Right cardiac atrium (tissue), 5 donors: ENCODE measurements at regions not wholly inside any gene's neighbourhood (a gene's known extent, or its start where the extent isn't known, plus 50 kb on each side); places are given as distances from the start of the nearest gene placed in this dataset.

Experiments
- ATAC-seq, 2 donors: fragments of 200-7000 bp; cut with Tn5 transposase; one replicate each; pipeline versions ENCODE4 v1.8.0 to v1.9.1; 2020; ENCODE audit warnings: moderate library complexity in 2 of 2, mild to moderate bottlenecking in 1 of 2
- DNase-seq, 3 donors: peaks; one replicate each; pipeline ENCODE4 v3.0.0-alpha.2; 2020
- H3K27ac ChIP-seq: one replicate; pipeline ENCODE4 v1.5.1; 2013; ENCODE audit warnings: mild to moderate bottlenecking, low read length, control low read depth, moderate library complexity
- H3K27me3 ChIP-seq: one replicate; pipeline ENCODE4 v1.6.1; 2013; ENCODE audit not compliant: control insufficient read depth, insufficient read depth
- H3K4me1 ChIP-seq: one replicate; pipeline ENCODE4 v1.6.1; 2013; ENCODE audit warnings: low read length; ENCODE audit not compliant: control insufficient read depth, insufficient read depth
- H3K4me3 ChIP-seq: one replicate; pipeline ENCODE4 v1.5.1; 2013; ENCODE audit warnings: low read length, control low read depth
- H3K9me3 ChIP-seq: one replicate; pipeline ENCODE4 v1.6.1; 2013; ENCODE audit warnings: low read length; ENCODE audit not compliant: control insufficient read depth
- WGBS: extraction: QIAGEN DNeasy Blood & Tissue Kit; methylation state at CpG from one replicate; pipeline ENCODE4 v1.1.7; 2013; 5-methylcytosine and 5-hydroxymethylcytosine counted together
- intact Hi-C, 4 donors: fragments of 100-400 bp; cut with DNase I; formaldehyde crosslinking; loops; one replicate each; pipeline versions ENCODE4 v1.11.0 to v1.14.0; 2022 to 2023
- donor health status: healthy with polysubstance abuse.
- donor health status: DM: no; HTN: yes; CAD: no.
- donor health status: DM: no; HTN: no; CAD: no.
- donor health status: DM: no; HTN: yes; CAD: no; lungs with severe emphysema.
- donor health status: DM: yes; HTN: yes; CAD: no.

- 43% methylated on average over 1 of the region's 1 CpG for WGBS
- no peaks in the 10 kb centered on the region for H3K27me3 ChIP-seq
- no peak overlapping the region for H3K4me3 ChIP-seq
- DNase-seq: no peak
- no peaks in the 10 kb centered on the region for H3K9me3 ChIP-seq
- no peak for ATAC-seq
- no peaks in the 10 kb centered on the region for H3K4me1 ChIP-seq
- H3K27ac ChIP-seq: no peak overlapping the region
- intact Hi-C loops: no loop called here
Measured at GRCh38 chr5:96066386-96066719, 104.7 kb upstream of the ELL2 start.

DNA sequence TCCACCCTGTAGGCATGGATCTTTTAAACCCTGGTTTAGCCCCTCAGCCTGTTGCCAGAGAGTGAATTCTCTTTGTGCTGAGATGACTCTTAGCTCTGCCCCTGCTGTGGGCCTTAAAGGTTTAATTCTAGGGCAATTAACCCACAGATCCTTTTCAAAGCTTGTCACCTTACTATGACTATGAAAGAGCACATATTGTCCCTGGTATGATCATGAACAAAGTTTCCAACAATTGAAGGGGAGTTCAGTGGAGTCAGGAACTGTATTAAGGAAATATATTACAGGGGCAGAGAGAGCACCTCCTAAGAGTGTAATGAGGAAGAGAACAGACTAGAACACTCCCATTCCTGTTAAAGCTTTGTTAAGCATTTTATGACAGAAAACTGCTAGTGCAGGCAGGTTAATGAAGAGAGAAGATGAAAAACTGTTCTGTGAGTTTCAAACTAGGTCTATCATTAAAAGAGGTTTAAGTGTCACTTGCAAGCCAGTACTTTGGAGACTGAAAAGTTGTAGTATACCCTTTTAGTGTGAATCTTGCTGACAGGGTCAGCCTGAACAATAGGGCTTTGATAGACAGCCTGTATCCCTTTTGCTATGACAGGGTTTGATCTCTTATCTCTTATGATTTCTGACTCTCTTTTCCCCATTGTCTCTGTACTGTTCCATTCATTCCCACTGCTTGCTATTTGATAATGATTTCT, 104.2 kb upstream of the ELL2 start:
- ATAC-seq (no peak), DNase-seq (no peak)
- H3K27me3 ChIP-seq: no peaks in the 10 kb centered on the region
- intact Hi-C loops: no loop called here
- H3K4me3 ChIP-seq: no peak overlapping the region
- no peak overlapping the region for H3K27ac ChIP-seq
- H3K4me1 ChIP-seq: no peaks in the 10 kb centered on the region
- H3K9me3 ChIP-seq: no peaks in the 10 kb centered on the region

DNA sequence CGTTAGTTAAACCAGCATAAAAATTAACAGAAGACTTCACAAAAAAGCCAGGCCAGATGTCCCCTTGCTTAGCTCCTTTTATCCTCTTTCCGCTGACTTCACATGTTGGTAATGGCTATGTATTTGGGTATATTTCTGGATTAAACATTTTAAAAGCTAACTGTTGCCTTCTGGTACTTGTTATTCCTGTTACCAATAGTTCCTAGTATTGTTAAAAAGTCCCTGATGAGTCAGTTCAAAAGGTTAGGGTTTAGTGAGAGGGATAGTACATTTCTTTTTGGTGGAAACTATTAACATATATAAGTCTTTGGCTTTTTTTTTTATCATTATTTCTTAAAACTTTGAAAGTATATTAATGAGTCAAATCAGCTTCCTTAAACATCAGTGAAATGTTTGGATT, 103.2 kb upstream of the ELL2 start:
- Histone ChIP-seq H3K4me1 (no peaks in the 10 kb centered on the region), H3K27ac (no peak overlapping the region), H3K9me3 (no peaks in the 10 kb centered on the region), H3K4me3 (no peak overlapping the region), H3K27me3 (no peaks in the 10 kb centered on the region)
- ATAC-seq (no peak), DNase-seq (no peak)
- intact Hi-C loops: no loop called here
- 92% methylated on average over 2 of the region's 2 CpGs for WGBS

DNA sequence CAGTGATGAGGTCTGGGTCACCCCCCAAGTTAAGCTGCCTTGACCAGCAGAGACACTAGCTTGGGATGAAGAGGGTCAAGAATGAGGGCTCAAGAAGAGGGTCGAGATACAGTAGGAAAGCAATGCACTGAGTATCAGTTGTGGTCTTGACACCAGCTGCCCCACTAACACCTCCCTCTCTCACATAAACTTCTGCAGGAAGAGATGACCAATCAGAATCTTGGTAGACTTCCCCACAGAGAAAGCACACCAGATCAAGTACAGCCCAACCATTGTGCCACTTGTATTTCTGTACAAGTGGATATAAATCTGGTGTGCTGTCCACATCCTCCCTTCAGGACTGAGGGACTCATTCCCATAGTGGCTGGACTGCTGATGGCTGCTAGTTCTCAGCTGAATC, 101.2 kb upstream of the ELL2 start:
- no peak for ATAC-seq
- intact Hi-C loops: no loop called here
- DNase-seq: no peak
- H3K27me3 ChIP-seq: no peaks in the 10 kb centered on the region
- H3K4me3 ChIP-seq: no peak overlapping the region
- no peaks in the 10 kb centered on the region for H3K4me1 ChIP-seq
- 88% methylated on average over 1 of the region's 1 CpG for WGBS
- no peaks in the 10 kb centered on the region for H3K9me3 ChIP-seq
- H3K27ac ChIP-seq: no peak overlapping the region

DNA sequence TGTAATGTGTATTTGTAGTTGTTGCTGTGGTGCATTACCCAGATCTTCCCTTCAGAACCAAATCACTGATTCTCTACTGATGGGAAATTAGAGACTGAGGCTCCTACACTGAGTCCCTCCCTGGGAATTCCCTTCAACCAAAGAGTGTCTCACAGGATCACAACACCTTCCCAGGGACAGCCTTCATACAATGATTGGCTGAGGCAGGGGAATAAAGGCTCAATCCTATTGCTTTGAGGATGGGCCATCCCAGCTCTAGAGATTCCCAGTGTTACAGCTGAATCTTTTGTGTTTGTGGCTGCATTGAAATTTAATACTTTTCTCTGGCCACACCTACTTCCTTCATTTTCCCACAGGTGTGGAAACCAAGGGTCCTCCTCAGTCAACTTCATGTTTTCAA, 96.4 kb upstream of the ELL2 start:
- ATAC-seq (no peak), DNase-seq (no peak)
- Histone ChIP-seq H3K4me3 (no peak overlapping the region), H3K9me3 (no peaks in the 10 kb centered on the region), H3K4me1 (no peaks in the 10 kb centered on the region), H3K27me3 (no peaks in the 10 kb centered on the region), H3K27ac (no peak overlapping the region)
- intact Hi-C loops: no loop called here

GRCh38 chr5:96054311-96055030, 92.8 kb upstream of the ELL2 start:
- intact Hi-C loops: no loop called here
- no peak overlapping the region for H3K4me3 ChIP-seq
- no peaks in the 10 kb centered on the region for H3K9me3 ChIP-seq
- H3K27ac ChIP-seq: no peak overlapping the region
- H3K4me1 ChIP-seq: peaks cover 2% of the 10 kb centered on the region
- ATAC-seq (no peak), DNase-seq (no peak)
- no peaks in the 10 kb centered on the region for H3K27me3 ChIP-seq
- 62% methylated on average over 5 of the region's 5 CpGs for WGBS

DNA sequence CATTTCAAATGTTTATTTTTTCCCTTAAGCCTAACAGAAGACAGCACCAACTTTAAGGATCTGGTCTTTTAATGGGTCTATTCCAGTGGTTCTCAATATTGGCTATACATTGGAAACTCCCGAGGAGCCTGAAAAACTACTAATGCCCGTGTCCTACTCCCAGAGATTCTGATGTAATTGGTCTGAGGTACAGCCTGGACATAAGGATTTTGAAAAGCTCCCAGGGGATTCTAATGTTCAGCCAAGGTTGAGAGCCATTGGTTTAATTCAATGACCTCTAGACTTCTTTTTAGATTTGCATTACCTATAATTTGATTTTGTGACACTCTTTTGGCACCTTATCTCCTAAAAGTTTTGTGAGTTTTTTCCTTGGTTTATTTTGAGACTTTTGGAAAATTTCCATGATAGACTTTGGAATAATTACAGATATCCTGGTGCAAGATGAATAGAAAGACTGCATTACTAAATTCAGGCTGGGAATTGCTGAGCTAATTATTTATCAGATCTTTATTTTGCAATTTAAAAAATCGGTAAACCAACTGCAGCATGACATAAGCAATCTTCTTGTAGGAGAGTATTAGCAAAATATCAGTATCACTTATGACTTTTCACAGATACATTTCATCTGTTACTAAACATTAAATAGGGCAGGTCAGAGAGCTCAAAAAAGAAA, 91.5 kb upstream of the ELL2 start:
- intact Hi-C loops: no loop called here
- Histone ChIP-seq H3K4me1 (peaks cover 2% of the 10 kb centered on the region), H3K9me3 (no peaks in the 10 kb centered on the region), H3K4me3 (no peak overlapping the region), H3K27me3 (no peaks in the 10 kb centered on the region), H3K27ac (no peak overlapping the region)
- ATAC-seq (no peak), DNase-seq (no peak)
- WGBS: 75% methylated on average over 3 of the region's 3 CpGs

DNA sequence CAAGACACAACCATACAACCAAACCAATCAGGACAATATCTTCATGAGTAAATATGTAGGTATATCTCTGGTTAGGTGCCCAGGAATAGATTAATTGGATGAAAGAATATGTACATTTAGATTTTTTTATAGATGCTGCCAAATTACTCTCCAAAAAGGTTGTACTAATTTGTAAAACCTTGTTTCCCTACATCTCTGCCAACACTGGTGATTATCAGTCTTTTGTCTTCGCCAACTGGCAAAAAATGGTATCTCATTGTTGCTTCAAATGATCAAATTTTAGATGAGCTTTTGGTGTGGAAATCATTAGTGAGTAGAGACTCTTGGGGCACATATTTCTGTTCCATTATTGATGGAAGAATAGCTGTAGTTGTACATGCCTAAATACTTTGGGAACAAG, 90.7 kb upstream of the ELL2 start:
- H3K27ac ChIP-seq: no peak overlapping the region
- ATAC-seq: no peak
- H3K9me3 ChIP-seq: no peaks in the 10 kb centered on the region
- H3K27me3 ChIP-seq: no peaks in the 10 kb centered on the region
- intact Hi-C loops: no loop called here
- H3K4me3 ChIP-seq: no peak overlapping the region
- H3K4me1 ChIP-seq: peaks cover 2% of the 10 kb centered on the region
- no peak for DNase-seq
- 97% methylated on average over 1 of the region's 1 CpG for WGBS

DNA sequence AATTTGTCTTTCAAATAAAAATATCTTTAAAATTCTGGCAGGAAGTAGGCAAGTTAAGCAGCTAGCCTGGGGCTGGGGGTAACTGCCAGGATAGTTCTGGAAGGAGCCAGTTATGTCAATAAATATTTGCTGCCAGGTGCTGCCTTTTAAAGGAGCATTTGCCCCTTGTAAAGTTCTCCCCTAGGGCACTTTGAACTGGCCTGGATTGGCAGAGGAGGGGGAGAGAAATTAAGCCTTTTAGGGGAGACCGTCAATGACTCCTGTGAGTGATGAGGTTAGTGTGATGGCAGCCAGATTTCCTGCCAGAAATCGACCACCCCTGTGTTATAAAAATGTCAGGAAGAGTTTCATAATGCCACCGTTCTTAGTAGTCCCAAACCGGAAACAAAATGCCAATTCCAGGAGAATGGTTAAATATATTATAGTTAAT, 89.8 kb upstream of the ELL2 start:
- ATAC-seq: no peak
- WGBS: 54% methylated on average over 4 of the region's 4 CpGs
- intact Hi-C loops: no loop called here

DNA sequence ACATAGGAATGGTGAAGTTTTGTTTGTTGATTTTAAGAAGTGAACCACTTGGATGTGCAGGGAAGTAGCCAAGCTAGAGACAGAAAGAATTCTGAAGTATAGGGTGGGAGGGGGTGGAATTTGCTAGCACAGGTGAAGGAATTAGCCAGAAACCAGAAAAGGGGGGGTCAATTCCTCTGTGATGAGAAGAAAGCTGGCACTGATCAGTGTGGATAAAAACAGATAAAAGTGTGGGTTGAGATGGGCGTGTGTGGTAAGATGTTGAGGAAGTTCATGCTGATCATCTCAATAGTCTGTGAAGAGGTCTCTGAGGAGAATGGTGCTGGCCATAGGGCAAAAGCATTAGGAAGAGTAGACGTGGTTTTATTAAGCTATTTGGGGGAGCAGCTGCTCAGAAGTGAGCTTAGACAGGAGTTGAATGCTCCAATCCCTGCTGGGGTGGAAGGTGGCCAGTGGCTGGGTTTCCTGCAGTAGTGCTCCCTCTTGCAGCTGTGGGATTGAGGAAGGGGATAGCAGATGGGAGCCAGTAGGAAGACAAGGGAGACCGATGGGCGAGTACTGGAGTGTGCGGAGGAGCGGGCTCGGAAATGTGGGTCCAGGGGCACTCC, 88.7 kb upstream of the ELL2 start:
- H3K4me1 ChIP-seq: peaks cover 2% of the 10 kb centered on the region
- no peaks in the 10 kb centered on the region for H3K9me3 ChIP-seq
- intact Hi-C loops: no loop called here
- no peak for DNase-seq
- no peaks in the 10 kb centered on the region for H3K27me3 ChIP-seq
- 90% methylated on average over 7 of the region's 7 CpGs for WGBS
- ATAC-seq: no peak
- no peak overlapping the region for H3K4me3 ChIP-seq
- H3K27ac ChIP-seq: no peak overlapping the region

More for the DNA sequence above, 89.8 kb upstream of the ELL2 start:
- H3K27ac ChIP-seq: no peak overlapping the region
- H3K4me3 ChIP-seq: no peak overlapping the region
- no peaks in the 10 kb centered on the region for H3K9me3 ChIP-seq
- no peaks in the 10 kb centered on the region for H3K27me3 ChIP-seq
- H3K4me1 ChIP-seq: peaks cover 2% of the 10 kb centered on the region
- no peak for DNase-seq
